ENCODE measurements at regions not wholly inside any gene's neighbourhood (a gene's known extent, or its start where the extent isn't known, plus 50 kb on each side); places are given as distances from the start of the nearest gene placed in this dataset.

GRCh38 chr16:85346404-85347212, 234.3 kb upstream of the CIBAR2 start:
- H3K27me3 ChIP-seq = no peaks in the 10 kb centered on the region
- peaks cover 13 to 18% of the 10 kb centered on the region in 2 donors for H3K4me1 ChIP-seq
- no peaks in the 10 kb centered on the region for H3K9me3 ChIP-seq
- no peak overlapping the region for H3K4me3 ChIP-seq (replicated peaks in 1 of 3)
- no peak overlapping the region for H3K27ac ChIP-seq
- DNase-seq = no peak
- no peaks in the 10 kb centered on the region for H3K36me3 ChIP-seq
- intact Hi-C loops (cut with DNase I) = no loop called here
- TF ChIP-seq CTCF (IDR thresholded peaks at IDR 0.05) (no peak), POLR2A (IDR thresholded peaks at IDR 0.05) (no peak)
- WGBS, 2 donors = 89 to 94% methylated on average over 12 of the region's 12 CpGs

GRCh38 chr16:85347213-85347591, 234.9 kb upstream of the CIBAR2 start:
- WGBS, 2 donors = 65 to 78% methylated on average over 6 to 10 of the region's 11 CpGs
- Histone ChIP-seq H3K4me1 (peaks cover 18 to 24% of the 10 kb centered on the region in 2 donors), H3K27me3 (no peaks in the 10 kb centered on the region), H3K9me3 (no peaks in the 10 kb centered on the region), H3K27ac (no peak overlapping the region), H3K4me3 (replicated peaks in 1 of 3) (no peak overlapping the region), H3K36me3 (no peaks in the 10 kb centered on the region)
- TF ChIP-seq CTCF (IDR thresholded peaks at IDR 0.05) (peak in 3 of 6 experiments; percentile 23 to 24 (median 24)), POLR2A (IDR thresholded peaks at IDR 0.05) (no peak)
- intact Hi-C loops (cut with DNase I) = no loop called here
- DNase-seq = no peak

- Histone ChIP-seq H3K9me3 (no peaks in the 10 kb centered on the region), H3K4me3 (replicated peaks in 1 of 3) (no peak overlapping the region), H3K27me3 (no peaks in the 10 kb centered on the region), H3K4me1 (peaks cover 26 to 34% of the 10 kb centered on the region in 2 donors), H3K27ac (no peak overlapping the region), H3K36me3 (no peaks in the 10 kb centered on the region)
- WGBS, 2 donors = 95 to 96% methylated on average over 12 of the region's 12 CpGs
- no peak for DNase-seq
- TF ChIP-seq POLR2A (IDR thresholded peaks at IDR 0.05) = no peak
- TF ChIP-seq CTCF (IDR thresholded peaks at IDR 0.05) = no peak
- intact Hi-C loops (cut with DNase I) = no loop called here
These were observed 236.0 kb upstream of the CIBAR2 start for GRCh38 chr16:85348065-85348840.

GRCh38 chr16:85348911-85349334, 236.7 kb upstream of the CIBAR2 start:
- WGBS, 2 donors = 91 to 94% methylated on average over 21 of the region's 21 CpGs
- DNase-seq = no peak
- no peak overlapping the region for H3K27ac ChIP-seq

More at GRCh38 chr16:85348911-85349334, 236.7 kb upstream of the CIBAR2 start:
- no peaks in the 10 kb centered on the region for H3K36me3 ChIP-seq
- peaks cover 33 to 40% of the 10 kb centered on the region in 2 donors for H3K4me1 ChIP-seq
- H3K4me3 ChIP-seq (replicated peaks in 1 of 3) = no peak overlapping the region
- H3K9me3 ChIP-seq = no peaks in the 10 kb centered on the region
- TF ChIP-seq POLR2A (IDR thresholded peaks at IDR 0.05) (no peak), CTCF (IDR thresholded peaks at IDR 0.05) (no peak)
- intact Hi-C loops (cut with DNase I) = no loop called here
- H3K27me3 ChIP-seq = no peaks in the 10 kb centered on the region

All from thyroid gland (tissue), 4 donors.